A549 (cell line): ENCODE measurements at regions not wholly inside any gene's neighbourhood (a gene's known extent, or its start where the extent isn't known, plus 50 kb on each side); places are given as distances from the start of the nearest gene placed in this dataset.

Source experiments
- ATAC-seq, 2 experiments: fragments of 200-7000 bp in 1 of 2; fragments of >200 bp in 1 of 2; cut with Nextera tagmentation in 1 of 2; cut with Tn5 transposase in 1 of 2; 3 replicates each; pipeline versions ENCODE4 v1.8.0 to v1.9.1; 2018 to 2020; ENCODE audit warnings: mild to moderate bottlenecking in 1 of 2, moderate library complexity in 1 of 2
- CTCF ChIA-PET: fragments of 300-600 bp; sonication (Branson Sonifier 250); formaldehyde crosslinking; extraction: SDS; loops from one replicate; lab custom pipeline; 2021; ENCODE audit warnings: antibody characterized with exemption, inconsistent platforms; lab: Yijun Ruan, JAX
- POLR2A ChIA-PET: fragments of 350-600 bp; formaldehyde crosslinking; extraction: SDS; loops from one replicate; lab custom pipeline; 2021; ENCODE audit warnings: antibody characterized with exemption, inconsistent platforms; lab: Yijun Ruan, JAX
- DNase-seq, 2 experiments: peaks; one replicate each; pipeline versions ENCODE4 v3.0.0 to v3.0.0-alpha.2; 2011 to 2016; ENCODE audit warnings: low read depth in 1 of 2, low spot score in 1 of 2
- FAIRE-seq: peaks from 2 replicates; lab custom pipeline; 2011; peaks lifted over from hg19 to GRCh38; lab: Jason Lieb, UNC
- H3K27ac ChIP-seq, 2 experiments: fragments of >200 bp; sonication (Bioruptor Twin); formaldehyde crosslinking; 3 replicates each; pipeline ENCODE4 v1.5.1; 2016 to 2017
- H3K4me1 ChIP-seq: fragments of >200 bp; sonication (Bioruptor Twin); formaldehyde crosslinking; 3 replicates; pipeline ENCODE4 v1.6.1; 2016
- H3K4me2 ChIP-seq: fragments of >200 bp; sonication (Bioruptor Twin); formaldehyde crosslinking; 3 replicates; pipeline ENCODE4 v1.6.1; 2016
- H3K4me3 ChIP-seq: fragments of >200 bp; sonication (Bioruptor Twin); formaldehyde crosslinking; 3 replicates; pipeline ENCODE4 v1.5.1; 2016
- H3K9me3 ChIP-seq: fragments of >200 bp; sonication (Bioruptor Twin); formaldehyde crosslinking; 3 replicates; pipeline ENCODE4 v1.6.1; 2016
- ATOH8 ChIP-seq: fragments of 250-450 bp; sonication (Bioruptor Pico); IDR thresholded peaks from 2 replicates; pipeline ENCODE4 v1.5.0; 2020; ENCODE audit warnings: low read depth, mild to moderate bottlenecking, moderate library complexity
- BCL3 ChIP-seq: fragments of >200 bp; sonication (Bioruptor Twin); formaldehyde crosslinking; IDR thresholded peaks from 3 replicates; pipeline ENCODE4 v1.6.1; 2016
- CBX2 ChIP-seq: fragments of 200-600 bp; sonication (generic); IDR thresholded peaks from 2 replicates; pipeline ENCODE4 v1.6.1; 2016; ENCODE audit warnings: low read depth, mild to moderate bottlenecking, borderline replicate concordance
- CBX8 ChIP-seq: fragments of 200-600 bp; sonication (generic); IDR thresholded peaks from 2 replicates; pipeline ENCODE4 v1.6.1; 2016
- CHD2 ChIP-seq: fragments of 150-350 bp; IDR thresholded peaks from 2 replicates; pipeline ENCODE4 v1.6.1; 2014; ENCODE audit warnings: low read length; ENCODE audit not compliant: partially characterized antibody
- CHD4 ChIP-seq: fragments of 200-600 bp; sonication (generic); IDR thresholded peaks from 2 replicates; pipeline ENCODE4 v1.6.1; 2016; ENCODE audit warnings: antibody characterized with exemption, mild to moderate bottlenecking, borderline replicate concordance
- E2F6 ChIP-seq: IDR thresholded peaks from 2 replicates; pipeline ENCODE4 v1.6.1; 2012; ENCODE audit warnings: low read depth, borderline replicate concordance
- EHF ChIP-seq: fragments of 250-450 bp; sonication (Bioruptor Pico); IDR thresholded peaks from 2 replicates; pipeline ENCODE4 v1.5.0; 2020; ENCODE audit warnings: mild to moderate bottlenecking
- EP300 ChIP-seq, 2 experiments: fragments of >200 bp; sonication (Bioruptor Twin); formaldehyde crosslinking; IDR thresholded peaks; 2 replicates in 1 of 2; 3 replicates in 1 of 2; pipeline ENCODE4 v1.6.1; 2016 to 2017
- ESRRA ChIP-seq: fragments of 150-350 bp; IDR thresholded peaks from 2 replicates; pipeline ENCODE4 v1.6.1; 2014; ENCODE audit warnings: mild to moderate bottlenecking, low read length, borderline replicate concordance
- FOSL2 ChIP-seq, 2 experiments: fragments of 450-650 bp in 1 of 2; fragments of >200 bp in 1 of 2; sonication (Bioruptor Twin) in 1 of 2; formaldehyde crosslinking; IDR thresholded peaks; 2 replicates each; pipeline versions ENCODE4 v1.5.0 to v1.6.1; 2016 to 2020; ENCODE audit warnings: mild to moderate bottlenecking in 1 of 2, moderate library complexity in 1 of 2
- FOXS1 ChIP-seq: fragments of 250-450 bp; sonication (Bioruptor Pico); IDR thresholded peaks from 2 replicates; pipeline ENCODE4 v1.5.0; 2020; ENCODE audit warnings: mild to moderate bottlenecking, moderate library complexity
- HDAC2 ChIP-seq: fragments of 200-600 bp; sonication (generic); IDR thresholded peaks from 2 replicates; pipeline ENCODE4 v1.6.1; 2016
- HES2 ChIP-seq: fragments of >200 bp; sonication (Bioruptor Twin); formaldehyde crosslinking; IDR thresholded peaks from 2 replicates; pipeline ENCODE4 v1.6.1; 2016
- HEYL ChIP-seq: fragments of 250-450 bp; sonication (Bioruptor Pico); IDR thresholded peaks from 2 replicates; pipeline ENCODE4 v1.8.0; 2021; ENCODE audit warnings: mild to moderate bottlenecking, moderate library complexity
- HOXA7 ChIP-seq: fragments of 250-450 bp; sonication (Bioruptor Pico); IDR thresholded peaks from 2 replicates; pipeline ENCODE4 v1.5.0; 2020; ENCODE audit warnings: mild to moderate bottlenecking, moderate library complexity
- JUNB ChIP-seq: fragments of >200 bp; sonication (Bioruptor Twin); formaldehyde crosslinking; IDR thresholded peaks from 2 replicates; pipeline ENCODE4 v1.6.1; 2016
- KDM5A ChIP-seq: fragments of 200-600 bp; sonication (generic); IDR thresholded peaks from 2 replicates; pipeline ENCODE4 v1.6.1; 2016; ENCODE audit warnings: antibody characterized with exemption, mild to moderate bottlenecking
- MAFK ChIP-seq: fragments of 450-650 bp; IDR thresholded peaks from 2 replicates; pipeline ENCODE4 v1.6.1; 2014; ENCODE audit not compliant: partially characterized antibody
- MAZ ChIP-seq: fragments of 150-350 bp; IDR thresholded peaks from 2 replicates; pipeline ENCODE4 v1.6.1; 2014; ENCODE audit warnings: antibody characterized with exemption, low read depth, low read length, borderline replicate concordance
- MYC ChIP-seq: IDR thresholded peaks from 2 replicates; pipeline ENCODE4 v1.6.1; 2012; ENCODE audit warnings: mild to moderate bottlenecking, inconsistent platforms, low read length, improper control_type of control experiment, borderline replicate concordance
- NFE2L2 ChIP-seq: fragments of 150-350 bp; conservative IDR thresholded peaks from 2 replicates; pipeline ENCODE4 v1.6.1; 2014; ENCODE audit warnings: low read length
- POLR2AphosphoS2 ChIP-seq: conservative IDR thresholded peaks from 2 replicates; pipeline ENCODE4 v1.6.1; 2012; ENCODE audit warnings: low read length, improper control_type of control experiment, inconsistent platforms
- RAD21 ChIP-seq, 2 experiments: fragments of >200 bp in 1 of 2; sonication (Bioruptor Twin) in 1 of 2; formaldehyde crosslinking in 1 of 2; IDR thresholded peaks in 1 of 2; conservative IDR thresholded peaks in 1 of 2; 2 replicates in 1 of 2; 3 replicates in 1 of 2; pipeline ENCODE4 v1.6.1; 2012 to 2018; ENCODE audit warnings: inconsistent platforms in 1 of 2
- RARB ChIP-seq: fragments of 250-450 bp; sonication (Bioruptor Pico); IDR thresholded peaks from 2 replicates; pipeline ENCODE4 v1.8.0; 2021; ENCODE audit warnings: mild to moderate bottlenecking, moderate library complexity
- RFX5 ChIP-seq: fragments of 450-650 bp; IDR thresholded peaks from 2 replicates; pipeline ENCODE4 v1.7.1; 2014; ENCODE audit warnings: antibody characterized with exemption, mild to moderate bottlenecking, moderate library complexity
- RNF2 ChIP-seq: fragments of 200-600 bp; sonication (generic); IDR thresholded peaks from 2 replicates; pipeline ENCODE4 v1.6.1; 2016; ENCODE audit warnings: low read depth, mild to moderate bottlenecking, antibody characterized with exemption, moderate library complexity, borderline replicate concordance
- SREBF2 ChIP-seq: fragments of 450-650 bp; IDR thresholded peaks from 2 replicates; pipeline ENCODE4 v1.6.1; 2014; ENCODE audit warnings: mild to moderate bottlenecking, moderate library complexity
- USF2 ChIP-seq: fragments of 450-650 bp; IDR thresholded peaks from 2 replicates; pipeline ENCODE4 v1.6.1; 2014; ENCODE audit warnings: antibody characterized with exemption
- ZC3H11A ChIP-seq: fragments of 450-650 bp; IDR thresholded peaks from 2 replicates; pipeline ENCODE4 v1.6.1; 2014; ENCODE audit warnings: antibody characterized with exemption, mild to moderate bottlenecking
- ZFP36 ChIP-seq: fragments of 450-650 bp; IDR thresholded peaks from 2 replicates; pipeline ENCODE4 v1.6.1; 2014; ENCODE audit warnings: borderline replicate concordance; ENCODE audit not compliant: partially characterized antibody
- WGBS: methylation state at CpG from one replicate; pipeline ENCODE4 v1.1.6; 2017; ENCODE audit errors: missing lambda C conversion rate; 5-methylcytosine and 5-hydroxymethylcytosine counted together

- CTCF ChIA-PET, result no interaction called here
- H3K4me3 ChIP-seq, result no peak overlapping the region
- DNase-seq, result no peak
- H3K9me3 ChIP-seq, result no peaks in the 10 kb centered on the region
- WGBS, result 49% methylated on average over 5 of the region's 5 CpGs
- POLR2A ChIA-PET, result no interaction called here
- FAIRE-seq, result no peak
- no peak for ATAC-seq
- TF ChIP-seq USF2 (no peak), CHD4 (no peak), RARB (CRISPR knock-in tag) (no peak), HES2 (no peak), POLR2AphosphoS2 (no peak), RNF2 (no peak), FOSL2 (IDR thresholded peaks at IDR 0.05) (no peak), FOSL2 (CRISPR knock-in tag; IDR thresholded peaks at IDR 0.05) (no peak), E2F6 (no peak), EP300 (IDR thresholded peaks at IDR 0.05) (no peak), MAZ (no peak), HEYL (CRISPR knock-in tag) (no peak), CHD2 (no peak), RAD21 (conservative IDR thresholded peaks at IDR 0.05 in 1 of 2, IDR thresholded peaks at IDR 0.05 in 1 of 2) (no peak), EHF (CRISPR knock-in tag) (no peak), HDAC2 (no peak)
- no peaks in the 10 kb centered on the region for H3K4me1 ChIP-seq
- H3K4me2 ChIP-seq, result no peak overlapping the region
- no peak overlapping the region for H3K27ac ChIP-seq
Measured at GRCh38 chr6:145367149-145367548, 368.2 kb downstream of the EPM2A start.

GRCh38 chr6:145368075-145368474, 367.2 kb downstream of the EPM2A start:
- Histone ChIP-seq H3K4me1 (no peaks in the 10 kb centered on the region), H3K27ac (no peak overlapping the region)
- no peak for DNase-seq
- no peak for TF ChIP-seq MAFK
- no peak for TF ChIP-seq MYC
- TF ChIP-seq POLR2AphosphoS2, result no peak
- no peak for TF ChIP-seq ESRRA
- no peak for TF ChIP-seq JUNB
- TF ChIP-seq ZC3H11A, result no peak
- no peak for TF ChIP-seq ZFP36
- TF ChIP-seq CBX8, result no peak
- no peak for TF ChIP-seq HOXA7 (CRISPR knock-in tag)
- TF ChIP-seq CHD2, result no peak
- TF ChIP-seq CBX2, result no peak
- TF ChIP-seq NFE2L2, result no peak
- no peak for TF ChIP-seq RFX5
- TF ChIP-seq, all 56 proteins: peak for 0
- no peaks in the 10 kb centered on the region for H3K9me3 ChIP-seq
- FAIRE-seq, result no peak
- no peak overlapping the region for H3K4me3 ChIP-seq
- POLR2A ChIA-PET, result no interaction called here
- WGBS, result 44% methylated on average over 5 of the region's 5 CpGs
- CTCF ChIA-PET, result no interaction called here
- no peak for ATAC-seq
- H3K4me2 ChIP-seq, result no peak overlapping the region

GRCh38 chr6:145370559-145370958, 364.8 kb downstream of the EPM2A start:
- ChIA-PET POLR2A (no interaction called here), CTCF (no interaction called here)
- Histone ChIP-seq H3K9me3 (no peaks in the 10 kb centered on the region), H3K27ac (no peak overlapping the region), H3K4me3 (no peak overlapping the region), H3K4me2 (no peak overlapping the region), H3K4me1 (no peaks in the 10 kb centered on the region)
- DNase-seq (no peak), FAIRE-seq (no peak), ATAC-seq (no peak)
- TF ChIP-seq RAD21 (conservative IDR thresholded peaks at IDR 0.05 in 1 of 2, IDR thresholded peaks at IDR 0.05 in 1 of 2), result no peak
- no peak for TF ChIP-seq RARB (CRISPR knock-in tag)
- no peak for TF ChIP-seq USF2
- no peak for TF ChIP-seq HES2
- no peak for TF ChIP-seq EP300 (IDR thresholded peaks at IDR 0.05)
- no peak for TF ChIP-seq JUNB
- no peak for TF ChIP-seq CHD2
- TF ChIP-seq SREBF2, result no peak
- TF ChIP-seq FOXS1 (CRISPR knock-in tag), result no peak
- TF ChIP-seq CBX8, result no peak
- no peak for TF ChIP-seq HOXA7 (CRISPR knock-in tag)
- TF ChIP-seq ZFP36, result no peak
- TF ChIP-seq BCL3, result no peak
- no peak for TF ChIP-seq KDM5A
- no peak for TF ChIP-seq ATOH8 (CRISPR knock-in tag)
- no peak for TF ChIP-seq FOSL2 (IDR thresholded peaks at IDR 0.05)
- TF ChIP-seq FOSL2 (CRISPR knock-in tag; IDR thresholded peaks at IDR 0.05), result no peak
